ENCODE measurements at regions not wholly inside any gene's neighbourhood (a gene's known extent, or its start where the extent isn't known, plus 50 kb on each side); places are given as distances from the start of the nearest gene placed in this dataset.

DNA sequence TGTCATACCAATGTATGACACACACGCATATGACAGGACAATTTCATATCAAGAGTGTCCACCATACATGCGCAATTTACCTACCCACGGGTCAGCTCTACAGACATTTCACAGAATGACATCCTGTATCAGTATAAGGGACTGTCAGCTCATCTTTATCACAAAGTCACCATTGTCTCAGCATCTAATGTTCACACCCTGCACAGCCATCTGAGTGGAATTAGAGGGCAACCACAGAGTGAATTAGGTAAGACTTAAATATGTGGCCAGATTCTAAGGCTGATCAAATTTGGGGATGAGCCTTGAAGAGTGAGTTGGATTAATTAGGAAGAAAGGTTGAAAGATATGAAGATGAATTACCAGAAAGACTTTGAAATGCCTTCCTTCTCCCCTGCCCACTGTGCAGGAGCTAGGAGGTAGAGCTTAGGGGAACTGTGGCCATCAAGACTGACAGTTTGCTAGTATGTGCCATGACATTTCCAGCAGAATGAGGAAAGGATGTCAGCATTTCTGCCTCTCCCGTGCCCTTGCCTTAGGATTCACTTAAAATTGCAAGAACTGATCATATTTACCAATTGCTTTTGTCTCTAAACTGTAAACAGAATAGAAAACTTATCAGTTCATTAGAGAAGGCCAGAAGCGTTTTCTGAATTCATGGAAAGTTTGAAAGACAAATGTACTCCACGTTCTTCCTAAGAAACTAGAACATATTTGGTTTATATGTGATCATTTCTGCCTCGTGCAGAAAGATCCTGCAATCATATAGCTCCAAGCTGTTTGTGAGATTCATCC lies 121.1 kb downstream of the DDX1 start:
- no peaks in the 10 kb centered on the region for H4K20me1 ChIP-seq (ENCODE audit: insufficient read depth, low read length)
- no peaks in the 10 kb centered on the region for H3K4me1 ChIP-seq (ENCODE audit: insufficient read depth, low read length)
- no peak for DNase-seq (ENCODE audit: insufficient read length, low spot score, missing footprints)

GRCh38 chr2:15713475-15713874 lies 121.8 kb downstream of the DDX1 start:
- no peak overlapping the region for H3K4me2 ChIP-seq (ENCODE audit: insufficient read depth, low read length)
- H3K79me2 ChIP-seq (ENCODE audit: insufficient read depth, low read length): no peaks in the 10 kb centered on the region
- TF ChIP-seq, protein P1, sequence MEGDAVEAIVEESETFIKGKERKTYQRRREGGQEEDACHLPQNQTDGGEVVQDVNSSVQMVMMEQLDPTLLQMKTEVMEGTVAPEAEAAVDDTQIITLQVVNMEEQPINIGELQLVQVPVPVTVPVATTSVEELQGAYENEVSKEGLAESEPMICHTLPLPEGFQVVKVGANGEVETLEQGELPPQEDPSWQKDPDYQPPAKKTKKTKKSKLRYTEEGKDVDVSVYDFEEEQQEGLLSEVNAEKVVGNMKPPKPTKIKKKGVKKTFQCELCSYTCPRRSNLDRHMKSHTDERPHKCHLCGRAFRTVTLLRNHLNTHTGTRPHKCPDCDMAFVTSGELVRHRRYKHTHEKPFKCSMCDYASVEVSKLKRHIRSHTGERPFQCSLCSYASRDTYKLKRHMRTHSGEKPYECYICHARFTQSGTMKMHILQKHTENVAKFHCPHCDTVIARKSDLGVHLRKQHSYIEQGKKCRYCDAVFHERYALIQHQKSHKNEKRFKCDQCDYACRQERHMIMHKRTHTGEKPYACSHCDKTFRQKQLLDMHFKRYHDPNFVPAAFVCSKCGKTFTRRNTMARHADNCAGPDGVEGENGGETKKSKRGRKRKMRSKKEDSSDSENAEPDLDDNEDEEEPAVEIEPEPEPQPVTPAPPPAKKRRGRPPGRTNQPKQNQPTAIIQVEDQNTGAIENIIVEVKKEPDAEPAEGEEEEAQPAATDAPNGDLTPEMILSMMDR (IDR thresholded peaks at IDR 0.05; ENCODE audit: extremely low read depth, low read depth, low read length): no peak
- no peaks in the 10 kb centered on the region for H3K36me3 ChIP-seq (ENCODE audit: insufficient read depth, low read length)
- DNase-seq (ENCODE audit: insufficient read length, low spot score, missing footprints): no peak
- no peak overlapping the region for H3K4me3 ChIP-seq (ENCODE audit: insufficient read depth, low read length)
- H2AFZ ChIP-seq (ENCODE audit: low read length): no peak overlapping the region
- H3K27me3 ChIP-seq (ENCODE audit: insufficient read depth, low read length): no peaks in the 10 kb centered on the region
- no peak overlapping the region for H3K27ac ChIP-seq (ENCODE audit: low read depth, low read length)
- H3K4me1 ChIP-seq (ENCODE audit: insufficient read depth, low read length): no peaks in the 10 kb centered on the region
- no peaks in the 10 kb centered on the region for H3K9me3 ChIP-seq (ENCODE audit: low read depth, low read length)
- no peaks in the 10 kb centered on the region for H4K20me1 ChIP-seq (ENCODE audit: insufficient read depth, low read length)

More for the DNA sequence above, 121.1 kb downstream of the DDX1 start:
- no peak overlapping the region for H3K27ac ChIP-seq (ENCODE audit: low read depth, low read length)
- H2AFZ ChIP-seq (ENCODE audit: low read length): no peak overlapping the region
- H3K9me3 ChIP-seq (ENCODE audit: low read depth, low read length): no peaks in the 10 kb centered on the region
- no peak overlapping the region for H3K4me2 ChIP-seq (ENCODE audit: insufficient read depth, low read length)
- no peaks in the 10 kb centered on the region for H3K79me2 ChIP-seq (ENCODE audit: insufficient read depth, low read length)
- H3K36me3 ChIP-seq (ENCODE audit: insufficient read depth, low read length): no peaks in the 10 kb centered on the region
- H3K4me3 ChIP-seq (ENCODE audit: insufficient read depth, low read length): no peak overlapping the region
- H3K27me3 ChIP-seq (ENCODE audit: insufficient read depth, low read length): no peaks in the 10 kb centered on the region
- TF ChIP-seq, protein P1 (IDR thresholded peaks at IDR 0.05; ENCODE audit: extremely low read depth, low read depth, low read length): no peak

DNA sequence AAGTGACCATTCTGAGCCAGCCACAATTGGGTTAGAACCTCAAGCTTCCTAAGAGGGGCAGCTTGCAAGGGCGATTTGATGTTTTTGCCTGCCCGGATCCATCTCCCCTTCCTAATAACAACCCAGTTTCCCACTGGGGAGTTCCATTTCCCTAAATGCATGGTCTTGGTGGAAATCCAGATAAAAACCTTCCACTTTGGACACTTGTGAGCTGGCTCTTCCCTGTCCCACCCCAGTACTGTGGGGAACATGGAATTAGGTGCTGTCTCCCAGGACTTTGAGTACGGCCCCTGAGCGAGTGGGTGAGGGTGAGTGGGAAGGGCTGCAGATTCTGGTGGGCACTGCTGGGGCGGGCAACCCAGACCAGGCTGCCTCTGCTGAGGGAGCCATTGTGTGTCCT lies 122.3 kb downstream of the DDX1 start:
- Histone ChIP-seq H3K4me1 (ENCODE audit: insufficient read depth, low read length) (no peaks in the 10 kb centered on the region), H3K79me2 (ENCODE audit: insufficient read depth, low read length) (no peaks in the 10 kb centered on the region), H3K27ac (ENCODE audit: low read depth, low read length) (no peak overlapping the region), H3K4me2 (ENCODE audit: insufficient read depth, low read length) (no peak overlapping the region), H3K36me3 (ENCODE audit: insufficient read depth, low read length) (no peaks in the 10 kb centered on the region), H3K27me3 (ENCODE audit: insufficient read depth, low read length) (no peaks in the 10 kb centered on the region), H2AFZ (ENCODE audit: low read length) (no peak overlapping the region), H4K20me1 (ENCODE audit: insufficient read depth, low read length) (no peaks in the 10 kb centered on the region), H3K4me3 (ENCODE audit: insufficient read depth, low read length) (no peak overlapping the region), H3K9me3 (ENCODE audit: low read depth, low read length) (no peaks in the 10 kb centered on the region)
- TF ChIP-seq, protein P1 (IDR thresholded peaks at IDR 0.05; ENCODE audit: extremely low read depth, low read depth, low read length): no peak
- no peak for DNase-seq (ENCODE audit: insufficient read length, low spot score, missing footprints)

DNA sequence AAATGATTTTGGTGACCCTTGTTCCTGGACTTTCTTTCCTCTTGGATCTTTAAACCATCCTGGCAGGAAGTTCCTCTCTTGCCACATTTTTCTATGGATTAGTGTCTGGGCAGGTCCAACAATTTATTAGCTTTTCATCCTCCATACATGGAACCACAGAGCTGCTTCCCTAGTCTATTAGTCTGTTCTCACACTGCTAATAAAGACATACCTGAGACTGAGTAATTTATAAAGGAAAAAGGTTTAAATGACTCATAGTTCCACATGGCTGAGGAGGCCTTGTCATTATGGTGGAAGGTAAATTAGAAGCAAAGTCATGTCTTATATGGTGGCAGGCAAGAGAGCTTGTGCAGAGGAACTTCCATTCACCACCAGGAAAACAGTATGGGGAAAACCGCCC lies 122.9 kb downstream of the DDX1 start:
- DNase-seq (ENCODE audit: insufficient read length, low spot score, missing footprints): no peak
- no peaks in the 10 kb centered on the region for H3K27me3 ChIP-seq (ENCODE audit: insufficient read depth, low read length)
- H3K4me2 ChIP-seq (ENCODE audit: insufficient read depth, low read length): no peak overlapping the region
- H3K79me2 ChIP-seq (ENCODE audit: insufficient read depth, low read length): no peaks in the 10 kb centered on the region
- H3K4me3 ChIP-seq (ENCODE audit: insufficient read depth, low read length): no peak overlapping the region
- no peak overlapping the region for H2AFZ ChIP-seq (ENCODE audit: low read length)
- TF ChIP-seq, protein P1 (IDR thresholded peaks at IDR 0.05; ENCODE audit: extremely low read depth, low read depth, low read length): no peak
- H3K9me3 ChIP-seq (ENCODE audit: low read depth, low read length): no peaks in the 10 kb centered on the region
- H3K27ac ChIP-seq (ENCODE audit: low read depth, low read length): no peak overlapping the region
- no peaks in the 10 kb centered on the region for H3K36me3 ChIP-seq (ENCODE audit: insufficient read depth, low read length)
- H4K20me1 ChIP-seq (ENCODE audit: insufficient read depth, low read length): no peaks in the 10 kb centered on the region
- no peaks in the 10 kb centered on the region for H3K4me1 ChIP-seq (ENCODE audit: insufficient read depth, low read length)

All from osteoblast (primary cell).